IMR-90 (cell line): ENCODE measurements at regions not wholly inside any gene's neighbourhood (a gene's known extent, or its start where the extent isn't known, plus 50 kb on each side); places are given as distances from the start of the nearest gene placed in this dataset.

ENCODE experiments used
- BHLHE40 ChIP-seq: fragments of 150-350 bp; IDR thresholded peaks from 2 replicates; pipeline ENCODE4 v1.6.1; 2016; ENCODE audit warnings: mild to moderate bottlenecking, low read depth, low read length
- CEBPB ChIP-seq: IDR thresholded peaks from 2 replicates; pipeline ENCODE4 v1.6.1; 2012; ENCODE audit warnings: low read depth, low read length, improper control_type of control experiment
- FOS ChIP-seq: fragments of 150-350 bp; IDR thresholded peaks from 2 replicates; pipeline ENCODE4 v1.6.1; 2016; ENCODE audit warnings: low read depth, low read length
- MAFK ChIP-seq: IDR thresholded peaks from 2 replicates; pipeline ENCODE4 v1.6.1; 2012; ENCODE audit warnings: low read depth, low read length, improper control_type of control experiment
- MAZ ChIP-seq: IDR thresholded peaks from 2 replicates; pipeline ENCODE4 v1.6.1; 2012; ENCODE audit warnings: low read depth, mild to moderate bottlenecking, low read length, improper control_type of control experiment, moderate library complexity, borderline replicate concordance
- MXI1 ChIP-seq: IDR thresholded peaks from 2 replicates; pipeline ENCODE4 v1.6.1; 2012; ENCODE audit warnings: low read depth, mild to moderate bottlenecking, low read length, moderate library complexity, borderline replicate concordance
- NFE2L2 ChIP-seq: fragments of 150-350 bp; IDR thresholded peaks from 2 replicates; pipeline ENCODE4 v1.6.1; 2016; ENCODE audit warnings: low read depth, mild to moderate bottlenecking, low read length
- POLR2A ChIP-seq: IDR thresholded peaks from 2 replicates; pipeline ENCODE4 v1.6.1; 2012; ENCODE audit warnings: mild to moderate bottlenecking, low read depth, low read length
- RAD21 ChIP-seq: IDR thresholded peaks from 2 replicates; pipeline ENCODE4 v1.6.1; 2012; ENCODE audit warnings: low read length, improper control_type of control experiment
- RCOR1 ChIP-seq: IDR thresholded peaks from 2 replicates; pipeline ENCODE4 v1.6.1; 2012; ENCODE audit warnings: mild to moderate bottlenecking, low read length, improper control_type of control experiment; ENCODE audit not compliant: insufficient replicate concordance
- RFX5 ChIP-seq: IDR thresholded peaks from 2 replicates; pipeline ENCODE4 v1.8.0; 2012; ENCODE audit warnings: low read depth, mild to moderate bottlenecking, low read length, moderate library complexity
- SMC3 ChIP-seq: fragments of 150-350 bp; IDR thresholded peaks from 2 replicates; pipeline ENCODE4 v1.6.1; 2016; ENCODE audit warnings: low read depth, mild to moderate bottlenecking, antibody characterized with exemption, low read length, moderate library complexity
- TF ChIP-seq, protein P1 (sequence below): conservative IDR thresholded peaks from 2 replicates; pipeline ENCODE4 v1.5.1; 2012; ENCODE audit warnings: mild to moderate bottlenecking, low read depth, low read length, improper control_type of control experiment
- TF ChIP-seq, protein P2 (sequence below): fragments of 150-350 bp; IDR thresholded peaks from 2 replicates; pipeline ENCODE4 v1.6.1; 2017; ENCODE audit warnings: mild to moderate bottlenecking, antibody characterized with exemption, low read length, low read depth

DNA sequence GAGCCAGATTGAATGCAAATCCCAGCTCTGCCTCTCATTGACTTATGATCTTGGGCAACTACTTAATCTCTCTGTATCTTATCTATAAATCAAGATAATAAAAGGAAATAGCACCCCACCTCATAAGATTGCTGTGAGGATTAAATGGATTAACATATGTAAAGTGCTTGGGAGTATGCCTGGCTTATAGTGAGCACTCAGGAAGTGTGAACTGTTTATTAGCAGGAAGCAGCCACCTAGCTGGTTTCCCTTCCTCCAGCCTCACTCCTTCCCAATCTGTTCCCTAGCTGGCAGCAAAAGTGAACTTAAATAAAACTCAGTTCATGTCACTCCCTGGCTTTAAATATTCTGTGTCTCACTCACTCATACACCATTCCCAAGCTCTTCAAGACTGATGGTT, 526.6 kb upstream of the PKDCC start:
- TF ChIP-seq, protein P1, sequence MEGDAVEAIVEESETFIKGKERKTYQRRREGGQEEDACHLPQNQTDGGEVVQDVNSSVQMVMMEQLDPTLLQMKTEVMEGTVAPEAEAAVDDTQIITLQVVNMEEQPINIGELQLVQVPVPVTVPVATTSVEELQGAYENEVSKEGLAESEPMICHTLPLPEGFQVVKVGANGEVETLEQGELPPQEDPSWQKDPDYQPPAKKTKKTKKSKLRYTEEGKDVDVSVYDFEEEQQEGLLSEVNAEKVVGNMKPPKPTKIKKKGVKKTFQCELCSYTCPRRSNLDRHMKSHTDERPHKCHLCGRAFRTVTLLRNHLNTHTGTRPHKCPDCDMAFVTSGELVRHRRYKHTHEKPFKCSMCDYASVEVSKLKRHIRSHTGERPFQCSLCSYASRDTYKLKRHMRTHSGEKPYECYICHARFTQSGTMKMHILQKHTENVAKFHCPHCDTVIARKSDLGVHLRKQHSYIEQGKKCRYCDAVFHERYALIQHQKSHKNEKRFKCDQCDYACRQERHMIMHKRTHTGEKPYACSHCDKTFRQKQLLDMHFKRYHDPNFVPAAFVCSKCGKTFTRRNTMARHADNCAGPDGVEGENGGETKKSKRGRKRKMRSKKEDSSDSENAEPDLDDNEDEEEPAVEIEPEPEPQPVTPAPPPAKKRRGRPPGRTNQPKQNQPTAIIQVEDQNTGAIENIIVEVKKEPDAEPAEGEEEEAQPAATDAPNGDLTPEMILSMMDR = no peak
- TF ChIP-seq POLR2A (no peak), RFX5 (no peak), MAFK (no peak), MAZ (no peak), BHLHE40 (no peak), CEBPB (no peak), SMC3 (no peak), RAD21 (no peak), MXI1 (no peak), FOS (no peak), NFE2L2 (no peak), RCOR1 (no peak)
- TF ChIP-seq, protein P2, sequence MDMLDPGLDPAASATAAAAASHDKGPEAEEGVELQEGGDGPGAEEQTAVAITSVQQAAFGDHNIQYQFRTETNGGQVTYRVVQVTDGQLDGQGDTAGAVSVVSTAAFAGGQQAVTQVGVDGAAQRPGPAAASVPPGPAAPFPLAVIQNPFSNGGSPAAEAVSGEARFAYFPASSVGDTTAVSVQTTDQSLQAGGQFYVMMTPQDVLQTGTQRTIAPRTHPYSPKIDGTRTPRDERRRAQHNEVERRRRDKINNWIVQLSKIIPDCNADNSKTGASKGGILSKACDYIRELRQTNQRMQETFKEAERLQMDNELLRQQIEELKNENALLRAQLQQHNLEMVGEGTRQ = no peak
